GM12878 (cell line): ENCODE measurements at regions not wholly inside any gene's neighbourhood (a gene's known extent, or its start where the extent isn't known, plus 50 kb on each side); places are given as distances from the start of the nearest gene placed in this dataset.

Source experiments
- ATAC-seq: fragments of 200-7000 bp; cut with Tn5 transposase; 3 replicates; pipeline ENCODE4 v1.9.1; 2020; ENCODE audit warnings: mild to moderate bottlenecking, moderate library complexity
- BruUV-seq: library from RNA; stranded (reverse); fragments of 400-500 nt; replicated peaks from 2 replicates; lab custom pipeline; 2021; lab: Mats Ljungman, UMichigan
- CTCF ChIA-PET: fragments of 300-600 bp; sonication (Branson Sonifier 250); formaldehyde crosslinking; extraction: SDS; loops from one replicate; lab custom pipeline; 2021; ENCODE audit warnings: inconsistent platforms; lab: Yijun Ruan, JAX
- POLR2A ChIA-PET: fragments of 350-600 bp; formaldehyde crosslinking; extraction: SDS; loops from one replicate; lab custom pipeline; 2021; ENCODE audit warnings: inconsistent platforms; lab: Charles Lee
- RAD21 ChIA-PET: fragments of 300-600 bp; sonication (Branson Sonifier 250); formaldehyde crosslinking; loops from one replicate; lab custom pipeline; 2023; ENCODE audit warnings: antibody characterized with exemption; ENCODE audit not compliant: unreplicated experiment; lab: Charles Lee
- SMC1A ChIA-PET: fragments of 300-600 bp; sonication (Branson Sonifier 250); formaldehyde crosslinking; loops from one replicate; lab custom pipeline; 2023; ENCODE audit not compliant: unreplicated experiment, uncharacterized antibody; lab: Charles Lee
- DNase-seq: peaks from one replicate; pipeline ENCODE4 v3.0.0-alpha.2; 2011; ENCODE audit warnings: low read depth, low spot score
- FAIRE-seq: peaks from 3 replicates; lab custom pipeline; 2011; peaks lifted over from hg19 to GRCh38; lab: Jason Lieb, UNC
- H2AFZ ChIP-seq: 2 replicates; pipeline ENCODE4 v1.6.0; 2011; ENCODE audit warnings: low read depth, low read length, control low read depth; ENCODE audit not compliant: control insufficient read depth
- H3K27ac ChIP-seq: 2 replicates; pipeline ENCODE4 v1.5.1; 2011; ENCODE audit warnings: control low read depth; ENCODE audit not compliant: control insufficient read depth, insufficient read depth
- H3K27me3 ChIP-seq, 2 experiments: replicated peaks in 1 of 2; 2 replicates each; pipeline versions ENCODE4 v1.6.0 to v1.6.1; 2011; ENCODE audit warnings: low read length in 1 of 2; ENCODE audit not compliant: control insufficient read depth in 2 of 2, insufficient read depth in 2 of 2
- H3K36me3 ChIP-seq, 2 experiments: 2 replicates each; pipeline ENCODE4 v1.5.1; 2011; ENCODE audit warnings: low read length in 1 of 2; ENCODE audit not compliant: control insufficient read depth in 2 of 2, insufficient read depth in 2 of 2
- H3K4me1 ChIP-seq: 2 replicates; pipeline ENCODE4 v1.6.1; 2011; ENCODE audit warnings: mild to moderate bottlenecking, low read length, moderate library complexity, mixed read lengths; ENCODE audit not compliant: control insufficient read depth, insufficient read depth
- H3K4me2 ChIP-seq: 2 replicates; pipeline ENCODE4 v1.6.0; 2011; ENCODE audit warnings: control low read depth; ENCODE audit not compliant: control insufficient read depth, insufficient read depth
- H3K4me3 ChIP-seq: fragments of 200-600 bp; sonication (generic); 2 replicates; pipeline ENCODE4 v1.5.1; 2016
- H3K79me2 ChIP-seq: 2 replicates; pipeline ENCODE4 v1.6.0; 2011; ENCODE audit warnings: low read length; ENCODE audit not compliant: control insufficient read depth, insufficient read depth
- H3K9ac ChIP-seq: 2 replicates; pipeline ENCODE4 v1.8.0; 2011; ENCODE audit warnings: low read length, control low read depth, mixed read lengths; ENCODE audit not compliant: control insufficient read depth, insufficient read depth
- H3K9me3 ChIP-seq: replicated peaks from 3 replicates; pipeline ENCODE4 v1.5.1; 2011; ENCODE audit warnings: mild to moderate bottlenecking, low read length; ENCODE audit not compliant: control insufficient read depth, insufficient read depth
- H4K20me1 ChIP-seq: 2 replicates; pipeline ENCODE4 v1.6.0; 2011; ENCODE audit not compliant: control insufficient read depth, insufficient read depth
- ASH2L ChIP-seq: fragments of 300-600, 200-600 bp; sonication (generic); IDR thresholded peaks from 2 replicates; pipeline ENCODE4 v1.6.1; 2017; ENCODE audit warnings: low read depth, mild to moderate bottlenecking, borderline replicate concordance
- CHD1 ChIP-seq: IDR thresholded peaks from 2 replicates; pipeline ENCODE4 v1.6.1; 2012; ENCODE audit warnings: low read depth, low read length, improper control_type of control experiment
- CUX1 ChIP-seq: IDR thresholded peaks from 2 replicates; pipeline ENCODE4 v1.6.1; 2012; ENCODE audit warnings: improper control_type of control experiment, low read depth, low read length; ENCODE audit not compliant: insufficient replicate concordance
- E4F1 ChIP-seq: fragments of 450-650 bp; IDR thresholded peaks from 2 replicates; pipeline ENCODE4 v1.6.1; 2018; ENCODE audit warnings: borderline replicate concordance, mild to moderate bottlenecking; ENCODE audit not compliant: partially characterized antibody
- MXI1 ChIP-seq: fragments of 150-350 bp; IDR thresholded peaks from 2 replicates; pipeline ENCODE4 v1.6.1; 2011; ENCODE audit warnings: low read depth, mild to moderate bottlenecking, inconsistent platforms, low read length, improper control_type of control experiment
- RAD51 ChIP-seq: fragments of 450-650 bp; IDR thresholded peaks from 2 replicates; pipeline ENCODE4 v1.6.1; 2016; ENCODE audit warnings: moderate library complexity, mild to moderate bottlenecking, inconsistent platforms
- RUNX3 ChIP-seq: IDR thresholded peaks from 2 replicates; pipeline ENCODE4 v1.6.1; 2012; ENCODE audit warnings: low read length, inconsistent platforms
- SIX5 ChIP-seq: IDR thresholded peaks from 2 replicates; pipeline ENCODE4 v1.6.1; 2011; ENCODE audit warnings: mild to moderate bottlenecking, low read depth, low read length, moderate library complexity; ENCODE audit not compliant: severe bottlenecking
- TBL1XR1 ChIP-seq: IDR thresholded peaks from 2 replicates; pipeline ENCODE4 v1.6.1; 2012; ENCODE audit warnings: low read depth, low read length, improper control_type of control experiment
- WGBS: methylation state at CpG from one replicate; pipeline ENCODE4 v1.1.6; 2016; ENCODE audit warnings: low lambda C conversion rate; ENCODE audit not compliant: insufficient replicate concordance, insufficient coverage; ENCODE audit errors: missing lambda C conversion rate; 5-methylcytosine and 5-hydroxymethylcytosine counted together
- in situ Hi-C: fragments of 300-500 bp; cut with MboI; formaldehyde crosslinking; loops from 9 replicates; pipeline ENCODE4 v1.14.3; 2018; ENCODE audit warnings: mixed read lengths
- intact Hi-C: fragments of 100-400 bp; cut with micrococcal nuclease; formaldehyde crosslinking; loops from one replicate; pipeline ENCODE4 v1.14.2; 2022; ENCODE audit not compliant: unreplicated experiment

DNA sequence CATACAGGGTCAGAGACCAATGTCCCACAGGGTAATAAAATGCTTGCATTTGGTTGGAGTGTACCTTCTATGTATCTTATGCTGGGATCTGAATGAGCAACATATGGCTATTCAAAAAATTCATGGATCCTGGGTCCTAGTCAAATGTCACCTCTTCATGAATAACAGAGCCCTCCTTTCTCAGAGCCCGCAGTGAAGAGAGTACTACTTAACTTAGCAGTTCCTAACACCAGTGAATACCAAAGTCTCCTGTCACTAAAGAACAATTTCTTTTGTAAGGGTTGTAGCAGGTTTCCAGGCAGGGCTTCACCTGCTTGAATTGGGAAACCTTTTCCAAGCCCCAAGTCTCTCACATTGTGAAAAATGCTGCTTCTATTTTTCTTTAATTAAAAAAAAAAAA is 483.0 kb upstream of the DEPDC1 start:
- H3K27ac ChIP-seq = no peak overlapping the region
- in situ Hi-C loops = no loop called here
- no peaks in the 10 kb centered on the region for H3K4me1 ChIP-seq
- intact Hi-C loops = no loop called here
- no peaks in the 10 kb centered on the region for H3K27me3 ChIP-seq
- H3K36me3 ChIP-seq = no peaks in the 10 kb centered on the region
- DNase-seq (no peak), FAIRE-seq (no peak), ATAC-seq (no peak)
- no peaks in the 10 kb centered on the region for H4K20me1 ChIP-seq
- H3K9me3 ChIP-seq = no peaks in the 10 kb centered on the region
- no peak overlapping the region for H3K9ac ChIP-seq
- no TSS peak for BruUV-seq
- TF ChIP-seq CUX1 (no peak), SIX5 (no peak), MXI1 (no peak), TBL1XR1 (no peak), RAD51 (no peak), E4F1 (no peak), CHD1 (no peak), ASH2L (no peak), RUNX3 (no peak)
- SMC1A ChIA-PET = no interaction called here
- H3K4me3 ChIP-seq = no peak overlapping the region
- CTCF ChIA-PET = no interaction called here
- H3K4me2 ChIP-seq = no peak overlapping the region
- POLR2A ChIA-PET = no interaction called here
- WGBS = 0% methylated on average over 1 of the region's 1 CpG
- H3K79me2 ChIP-seq = no peaks in the 10 kb centered on the region
- H2AFZ ChIP-seq = no peak overlapping the region
- RAD21 ChIA-PET = no interaction called here
